NOMO-1 treated with dmso at 0.1 percent for 144 hours (cell line): ENCODE measurements at regions not wholly inside any gene's neighbourhood (a gene's known extent, or its start where the extent isn't known, plus 50 kb on each side); places are given as distances from the start of the nearest gene placed in this dataset.

ENCODE experiments used
- DNase-seq: peaks from one replicate; lab custom pipeline; 2025; ENCODE audit not compliant: unreplicated experiment; lab: John Stamatoyannopoulos, UW

- no peak for DNase-seq
Observed at GRCh38 chr6:92667843-92668242, 751.5 kb downstream of the EPHA7 start.

GRCh38 chr6:92648364-92649086, 770.8 kb downstream of the EPHA7 start:
- DNase-seq = no peak

- no peak for DNase-seq
Observed at GRCh38 chr6:92647630-92648029, 771.7 kb downstream of the EPHA7 start.

GRCh38 chr6:92644104-92644791, 775.1 kb downstream of the EPHA7 start:
- peak; percentile 10 for DNase-seq

GRCh38 chr6:92635553-92636153, 783.7 kb downstream of the EPHA7 start:
- DNase-seq = no peak

- no peak for DNase-seq
Observed at GRCh38 chr6:92634561-92634960, 784.8 kb downstream of the EPHA7 start.

- no peak for DNase-seq
Observed at GRCh38 chr6:92623431-92623830, 795.9 kb downstream of the EPHA7 start.

- no peak for DNase-seq
Observed at GRCh38 chr6:92617721-92618120, 801.6 kb downstream of the EPHA7 start.

GRCh38 chr6:92608751-92609150, 810.6 kb downstream of the EPHA7 start:
- no peak for DNase-seq

GRCh38 chr6:92593201-92593600, 826.2 kb downstream of the EPHA7 start:
- no peak for DNase-seq

- DNase-seq = no peak
Observed at GRCh38 chr6:92589996-92590395, 829.4 kb downstream of the EPHA7 start.

- DNase-seq = no peak
Observed at GRCh38 chr6:92588148-92588547, 831.2 kb downstream of the EPHA7 start.

GRCh38 chr6:92587525-92587924, 831.8 kb downstream of the EPHA7 start:
- no peak for DNase-seq

- DNase-seq = no peak
Observed at GRCh38 chr6:92586236-92586977, 833.0 kb downstream of the EPHA7 start.

GRCh38 chr6:92582211-92582610, 837.1 kb downstream of the EPHA7 start:
- DNase-seq = no peak

- no peak for DNase-seq
Observed at GRCh38 chr6:92577077-92577719, 842.2 kb downstream of the EPHA7 start.

- no peak for DNase-seq
Observed at GRCh38 chr6:92568541-92568940, 850.8 kb downstream of the EPHA7 start.

GRCh38 chr6:92566632-92567031, 852.7 kb downstream of the EPHA7 start:
- no peak for DNase-seq

GRCh38 chr6:92564376-92564775, 855.0 kb downstream of the EPHA7 start:
- no peak for DNase-seq

GRCh38 chr6:92559611-92560010, 859.7 kb downstream of the EPHA7 start:
- peak; percentile 55 for DNase-seq

GRCh38 chr6:92559003-92559402, 860.4 kb downstream of the EPHA7 start:
- no peak for DNase-seq
